GM06990 (cell line): ENCODE measurements at regions not wholly inside any gene's neighbourhood (a gene's known extent, or its start where the extent isn't known, plus 50 kb on each side); places are given as distances from the start of the nearest gene placed in this dataset.
"Not testable (repeated sequence)": the region's sequence is repeated elsewhere in the genome, so short reads cannot be mapped to it uniquely, and the experiment has no call there.

Source experiments
- DNase-seq: peaks from one replicate; pipeline ENCODE4 v3.0.0-alpha.2; 2011; ENCODE audit not compliant: insufficient read length; ENCODE audit errors: extremely low read depth
- H3K27me3 ChIP-seq: replicated peaks from 2 replicates; pipeline ENCODE4 v1.6.0; 2011; ENCODE audit warnings: low read length; ENCODE audit not compliant: control insufficient read depth, insufficient read depth
- H3K36me3 ChIP-seq: 2 replicates; pipeline ENCODE4 v1.5.1; 2011; ENCODE audit warnings: low read length; ENCODE audit not compliant: control insufficient read depth, insufficient read depth
- H3K4me3 ChIP-seq: replicated peaks from 2 replicates; pipeline ENCODE4 v1.5.1; 2011; ENCODE audit warnings: low read depth, mild to moderate bottlenecking, control low read depth, low read length
- CTCF ChIP-seq: IDR thresholded peaks from 2 replicates; pipeline ENCODE4 v1.5.1; 2011; ENCODE audit warnings: low read length, control low read depth, mild to moderate bottlenecking, inconsistent platforms; ENCODE audit not compliant: insufficient read depth, poor library complexity, severe bottlenecking

DNA sequence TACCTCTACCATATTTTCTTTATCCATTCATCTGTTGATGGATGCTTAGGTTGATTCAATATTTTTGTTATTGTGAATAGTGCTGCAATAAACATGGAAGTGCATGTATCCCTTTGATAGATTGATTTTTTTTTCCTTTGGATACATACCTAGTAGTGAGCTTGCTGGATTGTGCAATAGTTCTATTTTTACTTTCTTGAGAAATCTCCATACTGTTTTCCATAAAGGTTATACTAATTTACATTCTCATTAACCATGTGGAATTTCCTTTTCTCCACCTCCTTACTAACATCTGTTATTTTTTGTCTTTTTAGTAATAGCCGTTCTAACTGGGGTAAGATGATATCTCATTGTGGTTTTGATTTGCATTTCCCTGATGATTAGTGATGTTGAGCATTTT lies 124.6 kb upstream of the TOX3 start:
- no peak overlapping the region for H3K4me3 ChIP-seq
- no peak for DNase-seq
- H3K36me3 ChIP-seq, result no peaks in the 10 kb centered on the region
- H3K27me3 ChIP-seq, result no peaks in the 10 kb centered on the region
- TF ChIP-seq CTCF, result no peak

- TF ChIP-seq CTCF, result no peak
- DNase-seq, result no peak
- Histone ChIP-seq H3K4me3 (no peak overlapping the region), H3K36me3 (no peaks in the 10 kb centered on the region), H3K27me3 (no peaks in the 10 kb centered on the region)
Observed at GRCh38 chr16:52657924-52658323, 111.0 kb upstream of the TOX3 start.

DNA sequence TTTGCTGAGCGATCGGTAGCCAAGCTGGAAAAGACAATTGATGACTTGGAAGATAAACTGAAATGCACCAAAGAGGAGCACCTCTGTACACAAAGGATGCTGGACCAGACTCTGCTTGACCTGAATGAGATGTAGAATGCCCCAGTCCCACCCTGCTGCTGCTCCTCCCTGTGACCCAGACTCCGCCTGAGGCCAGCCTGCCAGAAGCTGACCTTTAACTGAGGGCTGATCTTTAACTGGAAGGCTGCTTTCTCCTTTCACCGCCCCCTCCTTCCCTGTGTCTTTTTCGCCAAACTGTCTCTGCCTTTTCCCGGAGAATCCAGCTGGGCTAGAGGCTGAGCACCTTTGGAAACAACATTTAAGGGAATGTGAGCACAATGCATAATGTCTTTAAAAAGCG lies 109.0 kb upstream of the TOX3 start:
- not testable (repeated sequence) for H3K27me3 ChIP-seq, DNase-seq, H3K4me3 ChIP-seq, H3K36me3 ChIP-seq

DNA sequence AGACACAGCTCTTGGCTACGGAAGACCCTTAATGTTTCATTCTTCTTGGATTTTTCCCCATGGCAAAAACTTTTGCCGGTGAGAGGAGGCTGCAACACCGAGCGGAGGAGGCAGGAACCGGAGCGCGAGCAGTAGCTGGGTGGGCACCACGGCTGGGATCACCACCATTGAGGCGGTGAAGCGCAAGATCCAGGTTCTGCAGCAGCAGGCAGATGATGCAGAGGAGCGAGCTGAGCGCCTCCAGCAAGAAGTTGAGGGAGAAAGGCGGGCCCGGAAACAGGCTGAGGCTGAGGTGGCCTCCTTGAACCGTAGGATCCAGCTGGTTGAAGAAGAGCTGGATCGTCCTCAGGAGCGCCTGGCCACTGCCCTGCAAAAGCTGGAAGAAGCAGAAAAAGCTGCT lies 108.2 kb upstream of the TOX3 start:
- not testable (repeated sequence) for H3K27me3 ChIP-seq, H3K4me3 ChIP-seq

DNA sequence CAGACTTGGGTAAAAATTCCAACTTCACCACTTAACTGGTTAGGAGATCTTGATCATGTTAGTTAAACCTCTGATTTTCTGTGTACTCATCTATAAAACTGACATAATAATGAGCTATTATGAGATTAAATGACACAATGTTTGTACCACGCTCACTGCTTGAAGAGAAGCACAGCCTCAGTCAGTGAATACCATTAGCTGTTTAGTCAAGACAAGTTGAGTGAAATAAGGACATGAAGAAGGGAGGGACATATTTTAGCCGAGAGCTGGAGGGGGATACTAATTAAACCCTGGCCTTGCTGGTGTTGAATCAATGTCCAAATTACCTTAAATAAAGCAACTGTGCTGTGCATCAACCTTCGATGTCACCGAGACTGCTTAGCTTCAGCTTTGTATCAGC lies 105.1 kb upstream of the TOX3 start:
- DNase-seq, result no peak
- Histone ChIP-seq H3K36me3 (no peaks in the 10 kb centered on the region), H3K27me3 (no peaks in the 10 kb centered on the region), H3K4me3 (no peak overlapping the region)
- TF ChIP-seq CTCF, result no peak

More for the DNA sequence above, 108.2 kb upstream of the TOX3 start:
- H3K36me3 ChIP-seq, DNase-seq: not testable (repeated sequence)

- no peak for DNase-seq
- H3K36me3 ChIP-seq, result no peaks in the 10 kb centered on the region
- no peaks in the 10 kb centered on the region for H3K27me3 ChIP-seq
- H3K4me3 ChIP-seq, result no peak overlapping the region
- no peak for TF ChIP-seq CTCF
Observed at GRCh38 chr16:52650789-52651188, 103.8 kb upstream of the TOX3 start.

DNA sequence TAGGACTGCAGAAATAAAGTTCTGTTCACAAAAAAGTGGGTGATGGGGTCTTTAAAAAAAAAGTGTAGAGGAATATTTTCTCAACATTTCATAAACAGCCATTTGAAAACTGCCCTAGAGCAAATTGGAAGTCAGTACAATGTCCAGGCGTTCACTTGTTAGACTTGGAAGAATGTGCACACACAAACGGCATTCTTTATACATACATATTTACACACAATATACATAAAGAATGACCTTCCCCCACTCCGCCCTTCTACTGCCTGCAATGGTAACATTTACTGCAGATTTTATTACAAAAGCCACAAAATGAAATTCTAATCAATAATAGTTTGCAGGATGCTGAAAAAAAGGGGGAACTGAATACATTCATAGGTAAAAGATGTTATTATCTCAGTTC lies 103.4 kb upstream of the TOX3 start:
- Histone ChIP-seq H3K27me3 (no peaks in the 10 kb centered on the region), H3K36me3 (no peaks in the 10 kb centered on the region), H3K4me3 (no peak overlapping the region)
- TF ChIP-seq CTCF, result no peak
- no peak for DNase-seq
